B cell (primary cell): ENCODE measurements at regions not wholly inside any gene's neighbourhood (a gene's known extent, or its start where the extent isn't known, plus 50 kb on each side); places are given as distances from the start of the nearest gene placed in this dataset.

ENCODE experiments used
- EZH2 ChIP-seq: IDR thresholded peaks from 2 replicates; pipeline ENCODE4 v1.6.1; 2012; ENCODE audit warnings: borderline replicate concordance, low read depth, mild to moderate bottlenecking, moderate library complexity, low read length; ENCODE audit not compliant: insufficient read depth, poor library complexity, severe bottlenecking
- TF ChIP-seq, protein P1 (sequence below): fragments of 200-600 bp; IDR thresholded peaks from one replicate; pipeline ENCODE4 v1.8.0; 2022; ENCODE audit warnings: antibody characterized with exemption, mild to moderate bottlenecking

DNA sequence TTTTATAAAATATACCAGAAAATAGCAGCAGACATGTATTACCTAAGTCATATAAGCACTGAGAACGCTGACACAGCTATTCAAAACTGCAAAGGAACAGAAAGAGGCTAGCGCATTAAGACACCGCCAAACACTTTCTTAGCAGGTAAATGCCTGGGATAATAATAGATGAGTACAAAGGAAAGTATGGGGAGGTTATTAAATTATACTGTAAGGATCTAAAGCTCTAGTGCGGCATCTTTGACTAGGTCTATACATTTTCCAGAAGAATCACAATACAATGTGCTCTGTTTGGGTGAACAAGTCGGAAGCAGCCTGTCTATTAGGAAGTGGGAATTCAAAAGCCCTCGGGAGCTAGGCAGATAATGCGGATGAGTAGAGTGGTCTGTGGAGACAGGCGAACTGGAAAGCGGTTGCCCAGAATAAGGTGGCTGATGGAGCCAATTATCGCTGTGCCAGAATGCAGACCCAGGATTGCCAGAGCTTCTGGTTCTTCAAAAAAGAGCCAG, 443.6 kb upstream of the TENM3 start:
- TF ChIP-seq, protein P1, sequence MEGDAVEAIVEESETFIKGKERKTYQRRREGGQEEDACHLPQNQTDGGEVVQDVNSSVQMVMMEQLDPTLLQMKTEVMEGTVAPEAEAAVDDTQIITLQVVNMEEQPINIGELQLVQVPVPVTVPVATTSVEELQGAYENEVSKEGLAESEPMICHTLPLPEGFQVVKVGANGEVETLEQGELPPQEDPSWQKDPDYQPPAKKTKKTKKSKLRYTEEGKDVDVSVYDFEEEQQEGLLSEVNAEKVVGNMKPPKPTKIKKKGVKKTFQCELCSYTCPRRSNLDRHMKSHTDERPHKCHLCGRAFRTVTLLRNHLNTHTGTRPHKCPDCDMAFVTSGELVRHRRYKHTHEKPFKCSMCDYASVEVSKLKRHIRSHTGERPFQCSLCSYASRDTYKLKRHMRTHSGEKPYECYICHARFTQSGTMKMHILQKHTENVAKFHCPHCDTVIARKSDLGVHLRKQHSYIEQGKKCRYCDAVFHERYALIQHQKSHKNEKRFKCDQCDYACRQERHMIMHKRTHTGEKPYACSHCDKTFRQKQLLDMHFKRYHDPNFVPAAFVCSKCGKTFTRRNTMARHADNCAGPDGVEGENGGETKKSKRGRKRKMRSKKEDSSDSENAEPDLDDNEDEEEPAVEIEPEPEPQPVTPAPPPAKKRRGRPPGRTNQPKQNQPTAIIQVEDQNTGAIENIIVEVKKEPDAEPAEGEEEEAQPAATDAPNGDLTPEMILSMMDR, result no peak
- no peak for TF ChIP-seq EZH2
